Natural killer cell (primary cell): ENCODE measurements at regions not wholly inside any gene's neighbourhood (a gene's known extent, or its start where the extent isn't known, plus 50 kb on each side); places are given as distances from the start of the nearest gene placed in this dataset.

Experiments
- ATAC-seq, 3 donors: fragments of 150-1000 bp in 2 of 3; fragments of 200-7000 bp in 1 of 3; cut with Tn5 transposase; 1 replicate in 1 of 3; 2 replicates in 2 of 3; pipeline ENCODE4 v1.10.0; 2021; ENCODE audit warnings: mild to moderate bottlenecking in 2 of 3, moderate library complexity in 2 of 3
- DNase-seq, 2 donors: peaks; one replicate each; pipeline versions ENCODE4 v3.0.0 to v3.0.0-alpha.2; 2013 to 2021; ENCODE audit warnings: mixed read lengths in 1 of 2
- H3K27ac ChIP-seq: one replicate; pipeline ENCODE4 v1.5.1; 2013; ENCODE audit warnings: mild to moderate bottlenecking, low read length
- H3K27me3 ChIP-seq: one replicate; pipeline ENCODE4 v1.6.1; 2013; ENCODE audit warnings: low read length; ENCODE audit not compliant: control insufficient read depth, insufficient read depth
- H3K36me3 ChIP-seq: one replicate; pipeline ENCODE4 v1.6.1; 2013; ENCODE audit warnings: low read length; ENCODE audit not compliant: control insufficient read depth, insufficient read depth
- H3K4me1 ChIP-seq: one replicate; pipeline ENCODE4 v1.6.1; 2013; ENCODE audit warnings: low read length; ENCODE audit not compliant: control insufficient read depth, insufficient read depth
- H3K4me3 ChIP-seq: one replicate; pipeline ENCODE4 v1.5.1; 2013; ENCODE audit warnings: low read length
- H3K9me3 ChIP-seq: one replicate; pipeline ENCODE4 v1.6.1; 2013; ENCODE audit warnings: low read length; ENCODE audit not compliant: control insufficient read depth, insufficient read depth
- H3K27ac Mint-ChIP-seq, 2 donors: one replicate each; pipeline ENCODE4 v1.8.0; 2022; ENCODE audit warnings: mild to moderate bottlenecking in 2 of 2, mixed read lengths in 2 of 2, moderate library complexity in 1 of 2
- H3K27me3 Mint-ChIP-seq, 2 donors: one replicate each; pipeline ENCODE4 v1.8.0; 2022; ENCODE audit warnings: low read depth in 2 of 2, mixed read lengths in 2 of 2
- H3K36me3 Mint-ChIP-seq: one replicate; pipeline ENCODE4 v1.8.0; 2022; ENCODE audit warnings: mixed read lengths
- H3K4me1 Mint-ChIP-seq, 2 donors: one replicate each; pipeline ENCODE4 v1.8.0; 2022; ENCODE audit warnings: mixed read lengths in 2 of 2
- H3K4me3 Mint-ChIP-seq: one replicate; pipeline ENCODE4 v1.8.0; 2022; ENCODE audit warnings: mild to moderate bottlenecking, moderate library complexity, mixed read lengths
- H3K9me3 Mint-ChIP-seq, 2 donors: one replicate each; pipeline ENCODE4 v1.8.0; 2022; ENCODE audit warnings: mixed read lengths in 2 of 2
- CTCF ChIP-seq: fragments of 200-600 bp; IDR thresholded peaks from one replicate; pipeline ENCODE4 v1.8.0; 2022; ENCODE audit warnings: antibody characterized with exemption
- WGBS: methylation state at CpG from one replicate; pipeline ENCODE4 v1.1.7; 2013; ENCODE audit warnings: missing lambda C conversion rate; ENCODE audit not compliant: insufficient coverage; 5-methylcytosine and 5-hydroxymethylcytosine counted together
- intact Hi-C: fragments of 100-400 bp; cut with micrococcal nuclease; formaldehyde crosslinking; loops from one replicate; pipeline ENCODE4 v1.14.2; 2022

GRCh38 chr2:200063155-200063554 is 107.8 kb downstream of the MAIP1 start:
- 94% methylated on average over 3 of the region's 3 CpGs for WGBS
- Histone ChIP-seq H3K27me3 (no peaks in the 10 kb centered on the region), H3K27ac (no peak overlapping the region), H3K9me3 (no peaks in the 10 kb centered on the region), H3K4me1 (no peaks in the 10 kb centered on the region), H3K36me3 (no peaks in the 10 kb centered on the region), H3K4me3 (no peak overlapping the region)
- no peak overlapping the region for H3K4me3 Mint-ChIP-seq
- no peak for ATAC-seq
- no peak for TF ChIP-seq CTCF
- DNase-seq = no peak
- no peaks in the 10 kb centered on the region for H3K9me3 Mint-ChIP-seq
- no peaks in the 10 kb centered on the region for H3K36me3 Mint-ChIP-seq
- peaks cover 11 to 12% of the 10 kb centered on the region in 2 donors for H3K27me3 Mint-ChIP-seq
- no peak overlapping the region for H3K27ac Mint-ChIP-seq
- intact Hi-C loops = no loop called here
- H3K4me1 Mint-ChIP-seq = no peaks in the 10 kb centered on the region

- no peak for TF ChIP-seq CTCF
- no peak for ATAC-seq
Observed at GRCh38 chr2:200064879-200065278, 109.5 kb downstream of the MAIP1 start.

GRCh38 chr2:200065477-200065876 is 110.1 kb downstream of the MAIP1 start:
- Histone ChIP-seq H3K27ac (no peak overlapping the region), H3K27me3 (no peaks in the 10 kb centered on the region), H3K4me1 (no peaks in the 10 kb centered on the region), H3K36me3 (no peaks in the 10 kb centered on the region), H3K4me3 (no peak overlapping the region), H3K9me3 (no peaks in the 10 kb centered on the region)
- Mint-ChIP-seq H3K27ac (no peak overlapping the region), H3K27me3 (peaks cover 0 to 8% of the 10 kb centered on the region in 2 donors), H3K9me3 (no peaks in the 10 kb centered on the region), H3K36me3 (no peaks in the 10 kb centered on the region), H3K4me1 (no peaks in the 10 kb centered on the region), H3K4me3 (no peak overlapping the region)
- no peak for ATAC-seq
- no peak for TF ChIP-seq CTCF
- no peak for DNase-seq
- 63% methylated on average over 2 of the region's 2 CpGs for WGBS
- intact Hi-C loops = no loop called here

More at GRCh38 chr2:200064879-200065278, 109.5 kb downstream of the MAIP1 start:
- H3K27ac ChIP-seq = no peak overlapping the region
- no peak overlapping the region for H3K4me3 ChIP-seq
- no peaks in the 10 kb centered on the region for H3K36me3 ChIP-seq
- Mint-ChIP-seq H3K4me1 (no peaks in the 10 kb centered on the region), H3K4me3 (no peak overlapping the region), H3K36me3 (no peaks in the 10 kb centered on the region), H3K27me3 (peaks cover 0 to 8% of the 10 kb centered on the region in 2 donors), H3K9me3 (no peaks in the 10 kb centered on the region), H3K27ac (no peak overlapping the region)
- WGBS = 84% methylated on average over 1 of the region's 1 CpG
- H3K9me3 ChIP-seq = no peaks in the 10 kb centered on the region
- no peaks in the 10 kb centered on the region for H3K4me1 ChIP-seq
- no peak for DNase-seq
- intact Hi-C loops = no loop called here
- H3K27me3 ChIP-seq = no peaks in the 10 kb centered on the region

- TF ChIP-seq CTCF = no peak
- 100% methylated on average over 1 of the region's 2 CpGs for WGBS
Observed at GRCh38 chr2:200066417-200066816, 111.0 kb downstream of the MAIP1 start.

More at GRCh38 chr2:200066417-200066816, 111.0 kb downstream of the MAIP1 start:
- Mint-ChIP-seq H3K9me3 (no peaks in the 10 kb centered on the region), H3K27ac (no peak overlapping the region), H3K36me3 (no peaks in the 10 kb centered on the region), H3K27me3 (peaks cover 0 to 8% of the 10 kb centered on the region in 2 donors), H3K4me3 (no peak overlapping the region), H3K4me1 (no peaks in the 10 kb centered on the region)
- Histone ChIP-seq H3K27me3 (no peaks in the 10 kb centered on the region), H3K36me3 (no peaks in the 10 kb centered on the region), H3K4me1 (no peaks in the 10 kb centered on the region), H3K27ac (no peak overlapping the region), H3K4me3 (no peak overlapping the region), H3K9me3 (no peaks in the 10 kb centered on the region)
- ATAC-seq (no peak), DNase-seq (no peak)
- intact Hi-C loops = no loop called here
